HepG2 (cell line): ENCODE measurements at regions not wholly inside any gene's neighbourhood (a gene's known extent, or its start where the extent isn't known, plus 50 kb on each side); places are given as distances from the start of the nearest gene placed in this dataset.

Source experiments
- CBX1 ChIP-seq: IDR thresholded peaks from one replicate; pipeline ENCODE4 v1.6.1; 2016; ENCODE audit warnings: antibody characterized with exemption, low read depth
- MEF2D ChIP-seq: sonication (generic); formaldehyde crosslinking; IDR thresholded peaks from 2 replicates; pipeline ENCODE4 v1.5.1; 2020; ENCODE audit warnings: mild to moderate bottlenecking, missing genetic modification reagents
- NCOA5 ChIP-seq: sonication (generic); formaldehyde crosslinking; IDR thresholded peaks from 2 replicates; pipeline ENCODE4 v1.4.0; 2020; ENCODE audit warnings: missing genetic modification reagents
- PCBP2 ChIP-seq: fragments of 200-400 bp; formaldehyde crosslinking; optimal IDR thresholded peaks from 2 replicates; pipeline ENCODE3; 2018; ENCODE audit warnings: low read length, low read depth; ENCODE audit not compliant: poor library complexity, severe bottlenecking
- TAF1 ChIP-seq: sonication (generic); formaldehyde crosslinking; IDR thresholded peaks from 2 replicates; pipeline ENCODE4 v1.4.0; 2020; ENCODE audit warnings: missing genetic modification reagents
- ZBTB8A ChIP-seq: sonication (generic); formaldehyde crosslinking; IDR thresholded peaks from 2 replicates; pipeline ENCODE4 v1.4.0; 2020; ENCODE audit warnings: mild to moderate bottlenecking, low read depth, missing genetic modification reagents, borderline replicate concordance
- ZFX ChIP-seq: sonication (generic); formaldehyde crosslinking; IDR thresholded peaks from 2 replicates; pipeline ENCODE4 v1.4.0; 2020; ENCODE audit warnings: mild to moderate bottlenecking, low read depth, missing genetic modification reagents, moderate library complexity
- ZNF225 ChIP-seq: sonication (generic); formaldehyde crosslinking; IDR thresholded peaks from 2 replicates; pipeline ENCODE4 v1.4.0; 2020; ENCODE audit warnings: mild to moderate bottlenecking, missing genetic modification reagents
- ZNF543 ChIP-seq: sonication (generic); formaldehyde crosslinking; IDR thresholded peaks from 2 replicates; pipeline ENCODE4 v1.4.0; 2020; ENCODE audit warnings: mild to moderate bottlenecking, missing genetic modification reagents
- ZNF670 ChIP-seq: sonication (generic); formaldehyde crosslinking; IDR thresholded peaks from 2 replicates; pipeline ENCODE4 v1.8.0; 2022; ENCODE audit warnings: mild to moderate bottlenecking, missing genetic modification reagents, borderline replicate concordance

- no peak for TF ChIP-seq ZNF225
- TF ChIP-seq ZFX (CRISPR knock-in tag): no peak
- no peak for TF ChIP-seq ZNF670 (CRISPR knock-in tag)
- TF ChIP-seq MEF2D: no peak
- no peak for TF ChIP-seq ZBTB8A (CRISPR knock-in tag)
- no peak for TF ChIP-seq CBX1
- TF ChIP-seq ZNF543 (CRISPR knock-in tag): no peak
- no peak for TF ChIP-seq PCBP2
- TF ChIP-seq NCOA5 (CRISPR knock-in tag): no peak
- TF ChIP-seq TAF1 (CRISPR knock-in tag): no peak
Measured at GRCh38 chr21:23712166-23712565, 1895.1 kb downstream of the MRPL39 start.
